Mucosa of gallbladder (tissue), 1 donor: ENCODE measurements at regions not wholly inside any gene's neighbourhood (a gene's known extent, or its start where the extent isn't known, plus 50 kb on each side); places are given as distances from the start of the nearest gene placed in this dataset.
"Not testable (repeated sequence)": the region's sequence is repeated elsewhere in the genome, so short reads cannot be mapped to it uniquely, and the experiment has no call there.

Experiments used
- DNase-seq: peaks from one replicate; pipeline ENCODE4 v3.0.0-alpha.2; 2020; ENCODE audit warnings: low spot score
- donor health status: DM: no; HTN: no; CAD: no.

DNA sequence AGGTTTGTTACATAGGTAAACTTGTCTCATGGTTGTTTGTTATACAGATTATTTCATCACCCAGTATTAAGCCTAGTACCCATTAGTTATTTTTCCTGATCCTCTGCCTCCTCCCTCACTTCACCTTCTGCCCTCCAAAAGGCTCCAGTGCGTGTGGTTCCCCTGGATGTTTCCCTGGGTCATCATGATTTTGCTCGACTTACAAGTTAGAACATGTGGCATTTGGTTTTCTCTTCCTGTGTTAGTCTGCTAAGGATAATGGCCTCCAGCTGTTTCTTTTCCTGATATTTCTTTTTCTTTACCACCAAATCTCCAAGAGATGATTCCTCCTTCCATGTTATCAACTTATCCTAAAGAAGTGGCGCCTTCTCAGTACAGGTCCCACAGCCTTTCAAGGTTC lies 543.1 kb upstream of the ADGRL3 start:
- DNase-seq = no peak

DNA sequence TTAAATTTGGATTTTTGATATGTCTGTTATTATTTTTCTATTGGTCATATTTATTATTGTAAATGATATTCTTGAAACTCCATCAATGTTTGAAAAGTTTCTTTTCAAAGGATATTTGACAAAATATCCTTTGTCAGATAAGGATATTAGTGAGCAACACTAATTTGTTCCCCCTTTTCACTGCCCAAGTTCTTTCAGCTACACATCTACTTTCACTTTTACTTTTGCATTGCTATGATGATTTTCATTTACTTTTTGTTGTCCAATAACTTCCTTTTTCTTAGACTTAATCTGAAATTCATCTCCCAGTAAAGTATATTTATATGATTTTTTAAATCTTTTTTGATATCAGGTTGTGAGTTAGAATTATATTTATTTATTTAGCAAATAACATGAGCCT lies 542.3 kb upstream of the ADGRL3 start:
- DNase-seq = no peak

DNA sequence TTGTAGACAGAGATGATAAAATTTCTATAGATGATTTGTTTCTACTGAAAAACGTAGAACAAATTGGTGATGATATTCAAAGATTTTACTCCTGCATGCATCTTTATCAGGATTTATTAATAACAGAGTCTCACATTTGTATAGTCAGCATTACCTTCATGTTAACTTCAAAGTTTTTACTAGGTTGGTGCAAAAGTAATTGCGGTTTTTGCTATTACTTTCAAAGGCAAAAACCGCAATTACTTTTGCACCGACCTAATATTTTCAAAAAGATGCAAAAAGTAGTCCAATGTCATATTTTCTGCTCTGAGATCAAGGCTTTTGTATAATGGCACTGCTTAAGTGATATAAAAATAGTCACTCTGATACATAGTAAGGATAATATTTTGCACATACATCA lies 536.4 kb upstream of the ADGRL3 start:
- DNase-seq = no peak

DNA sequence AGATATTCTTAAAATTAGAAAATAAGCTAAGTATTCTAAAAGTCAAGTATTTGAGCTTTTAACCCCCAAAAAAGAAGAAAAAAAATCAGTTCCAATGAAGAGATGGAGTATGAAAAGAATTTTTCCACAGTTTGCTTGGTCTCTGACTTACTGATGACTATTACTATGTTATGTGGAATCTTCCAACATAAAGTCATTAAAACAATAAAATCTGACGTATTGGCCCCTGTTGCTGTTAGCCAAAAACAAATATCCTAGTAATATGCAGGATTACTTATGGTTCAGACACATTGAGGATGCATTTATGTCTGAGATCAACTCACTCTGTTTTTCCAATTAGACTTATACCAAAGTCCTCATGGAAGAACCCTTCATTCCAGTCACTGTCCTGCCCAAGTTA lies 517.2 kb upstream of the ADGRL3 start:
- no peak for DNase-seq

DNA sequence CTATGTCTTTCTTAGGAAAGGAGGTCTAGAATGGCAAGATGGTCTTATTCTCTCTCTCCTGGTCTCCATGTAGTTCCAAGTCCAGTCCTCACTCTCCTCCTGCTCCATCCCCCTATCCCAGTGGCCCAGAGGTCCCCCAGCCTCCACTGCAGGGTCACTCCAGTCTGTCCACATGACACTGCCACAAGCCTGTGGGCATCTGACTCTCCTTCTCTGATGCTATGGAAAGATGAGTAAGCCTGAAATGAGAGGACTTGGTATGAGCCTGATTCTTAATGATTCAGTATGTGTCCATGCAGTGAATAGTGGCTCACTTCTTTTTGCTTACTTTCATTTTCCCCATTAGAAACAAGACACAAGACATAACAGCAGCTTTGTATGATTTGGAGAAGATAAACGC lies 516.8 kb upstream of the ADGRL3 start:
- no peak for DNase-seq

DNA sequence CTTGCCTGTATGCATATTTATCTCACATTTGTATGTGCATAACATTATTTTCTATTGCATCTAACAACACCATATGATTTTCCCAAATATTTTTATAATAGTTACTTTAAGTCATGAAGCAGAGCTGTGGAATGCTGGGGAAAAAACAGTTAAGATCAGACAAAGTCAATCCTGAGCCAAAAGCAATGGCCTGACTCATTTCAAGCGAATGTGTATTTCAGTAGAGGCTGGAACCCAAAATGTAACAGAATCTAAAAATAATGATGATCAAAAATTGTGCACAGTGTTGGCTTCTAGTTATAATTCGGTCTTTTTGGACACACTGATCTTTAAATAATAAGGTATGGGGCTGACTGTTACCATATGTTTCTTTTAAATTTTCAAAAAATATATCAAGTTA lies 516.2 kb upstream of the ADGRL3 start:
- DNase-seq = no peak

DNA sequence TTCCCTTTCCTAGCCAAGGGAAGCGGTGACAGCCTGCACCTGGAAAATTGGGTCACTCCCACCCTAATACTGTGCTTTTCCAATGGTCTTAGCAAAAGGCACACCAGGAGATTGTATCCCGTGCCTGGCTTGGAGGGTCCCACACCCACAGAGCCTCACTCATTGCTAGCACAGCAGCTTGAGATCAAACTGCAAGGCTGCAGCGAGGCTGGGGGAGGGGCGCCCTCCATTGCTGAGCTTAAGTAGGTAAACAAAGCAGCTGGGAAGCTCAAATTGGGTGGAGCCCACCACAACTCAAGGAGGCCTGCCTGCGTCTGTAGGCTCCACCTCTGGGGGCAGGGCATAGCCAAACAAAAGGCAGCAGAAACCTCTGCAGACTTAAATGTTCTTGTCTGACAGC lies 504.1 kb upstream of the ADGRL3 start:
- DNase-seq = not testable (repeated sequence)

DNA sequence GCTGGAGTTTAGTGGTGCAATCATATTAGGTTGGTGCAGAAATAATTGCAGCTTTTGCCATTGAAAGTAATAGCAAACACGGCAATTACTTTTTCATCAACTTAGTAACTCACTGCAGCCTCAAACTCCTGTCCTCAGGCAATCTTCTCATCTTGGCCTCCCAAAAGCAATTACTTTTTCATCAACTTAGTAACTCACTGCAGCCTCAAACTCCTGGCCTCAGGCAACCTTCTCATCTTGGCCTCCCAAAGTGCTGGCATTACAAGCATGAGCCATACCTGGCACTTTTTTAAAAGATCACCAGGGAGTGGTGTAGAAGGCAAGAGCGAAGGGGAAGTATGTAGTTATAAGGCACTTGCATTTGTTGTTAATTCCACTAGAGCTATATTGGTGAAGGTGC lies 491.1 kb upstream of the ADGRL3 start:
- no peak for DNase-seq

DNA sequence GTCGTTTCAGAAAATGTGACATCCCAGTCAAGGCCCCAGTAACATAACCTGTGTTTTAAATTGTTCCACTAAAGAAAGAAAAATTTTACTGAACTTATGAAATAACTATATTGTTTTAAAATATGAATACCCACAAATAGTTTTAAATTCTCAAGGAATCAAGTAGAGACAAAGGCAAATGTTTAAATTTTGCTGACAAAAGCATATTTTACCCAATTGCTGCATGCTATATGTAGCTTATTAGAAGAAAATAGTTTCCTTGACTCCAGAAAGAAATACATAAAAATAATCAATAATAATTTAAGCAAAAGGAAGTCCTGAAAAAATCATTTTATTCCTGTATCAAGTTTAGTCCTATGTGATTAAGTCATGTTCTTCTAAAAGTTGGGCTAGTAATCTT lies 481.3 kb upstream of the ADGRL3 start:
- DNase-seq = no peak

DNA sequence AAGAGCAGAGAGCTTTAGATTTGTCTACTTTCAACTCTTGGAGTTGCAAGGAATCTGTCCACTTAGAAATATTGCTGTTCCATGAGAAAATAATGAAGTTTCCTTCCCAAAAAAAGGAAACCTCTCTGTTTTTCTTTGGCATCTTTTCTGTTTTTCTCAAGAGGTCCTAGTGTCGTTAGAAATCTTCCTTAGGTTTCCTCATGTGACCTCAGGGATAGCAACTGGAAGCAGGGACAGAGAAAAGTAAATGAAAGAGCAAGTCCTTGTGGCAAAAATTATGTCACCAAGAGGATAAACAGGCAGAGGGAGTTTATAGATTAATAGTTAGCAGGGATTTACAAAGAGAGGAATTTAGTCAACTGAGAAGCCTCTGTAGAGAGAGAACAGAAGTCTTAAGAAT lies 478.4 kb upstream of the ADGRL3 start:
- no peak for DNase-seq

DNA sequence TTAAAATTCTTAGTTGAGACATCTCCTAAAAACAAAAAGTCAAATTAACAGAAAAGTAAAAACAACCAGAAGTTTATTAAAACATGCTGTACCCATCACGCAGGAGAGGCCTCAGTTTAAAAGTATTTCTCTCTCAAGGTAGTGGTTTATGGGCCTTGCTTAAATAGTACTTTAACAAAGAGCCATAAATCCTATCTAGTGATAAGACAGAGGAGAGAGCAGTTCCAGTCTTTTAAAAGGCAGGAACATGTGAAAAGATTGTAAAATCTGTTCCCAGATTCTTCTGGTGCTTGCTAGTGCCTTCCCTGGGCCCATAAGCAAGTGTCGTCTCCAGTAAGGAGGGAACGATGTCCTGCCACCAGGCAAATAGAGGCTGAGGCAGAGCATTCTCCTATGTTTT lies 476.3 kb upstream of the ADGRL3 start:
- DNase-seq = no peak

DNA sequence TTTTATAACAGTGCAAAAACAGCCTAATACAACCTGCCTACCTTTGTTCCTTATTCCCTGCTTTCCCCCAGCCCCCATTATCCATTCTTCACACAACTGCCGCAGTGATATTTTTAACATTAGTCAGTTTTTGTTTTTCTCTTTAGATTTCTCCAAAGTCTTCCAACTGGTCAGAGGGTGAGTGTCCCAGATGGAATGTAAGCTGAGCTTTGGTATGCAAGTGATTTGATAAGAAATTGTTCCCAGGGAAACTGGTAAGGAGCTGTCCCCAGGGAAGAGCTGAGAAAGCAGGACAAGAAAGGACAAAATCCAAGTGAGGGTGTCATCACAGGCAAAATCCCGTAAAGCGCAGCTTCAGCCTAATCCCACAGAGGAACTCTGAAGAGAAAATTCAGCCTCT lies 475.5 kb upstream of the ADGRL3 start:
- no peak for DNase-seq

DNA sequence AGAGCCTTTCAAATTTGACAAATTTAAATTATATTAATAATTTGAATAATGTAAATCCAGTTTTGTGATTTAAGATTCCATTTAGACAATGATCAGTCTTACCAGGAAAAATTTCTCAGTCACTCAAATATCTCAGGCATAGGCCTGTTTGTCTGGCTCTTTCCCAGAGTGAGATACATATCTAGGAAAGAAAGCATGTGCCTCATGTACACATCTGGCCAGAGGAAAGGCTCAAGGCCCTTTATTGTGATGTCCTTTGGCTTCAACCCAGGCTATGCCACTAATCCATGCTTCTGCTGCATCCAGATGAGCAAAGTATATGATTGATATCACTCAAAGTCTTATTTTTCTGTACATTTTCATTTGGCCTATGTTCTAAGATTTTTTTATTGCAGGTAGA lies 473.3 kb upstream of the ADGRL3 start:
- DNase-seq = no peak

DNA sequence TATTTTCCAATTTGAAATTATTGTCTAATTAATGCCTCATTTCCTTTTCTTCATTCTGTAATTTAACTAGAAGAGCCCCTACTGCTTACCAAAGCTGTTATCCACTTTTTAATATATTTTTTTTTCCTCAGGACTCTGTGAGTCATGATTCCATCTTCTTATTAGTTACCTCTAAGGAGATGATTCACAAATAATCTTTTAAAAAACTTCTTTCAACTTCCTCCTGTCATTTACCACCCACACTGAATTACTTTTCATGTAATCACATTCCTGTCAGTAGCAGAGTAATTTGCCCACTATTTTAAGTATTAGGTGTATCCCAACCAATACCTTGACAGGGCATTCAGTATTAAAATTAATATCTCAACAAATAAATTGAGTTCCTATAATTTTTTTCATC lies 470.9 kb upstream of the ADGRL3 start:
- no peak for DNase-seq

DNA sequence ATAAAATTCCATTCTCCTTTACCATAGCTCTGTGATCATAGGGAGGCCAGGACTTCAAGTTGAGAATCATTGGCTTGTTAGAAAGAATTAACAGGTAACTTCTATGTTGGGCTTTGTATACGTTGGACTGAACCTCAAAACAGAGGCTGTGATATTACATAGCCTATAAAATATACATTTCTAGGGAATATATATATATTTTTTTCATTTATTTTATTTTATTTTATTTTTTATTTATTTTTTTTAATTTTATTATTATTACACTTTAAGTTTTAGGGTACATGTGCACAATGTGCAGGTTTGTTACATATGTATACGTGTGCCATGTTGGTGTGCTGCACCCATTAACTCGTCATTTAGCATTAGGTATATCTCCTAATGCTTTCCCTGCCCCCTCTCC lies 470.4 kb upstream of the ADGRL3 start:
- DNase-seq = not testable (repeated sequence)

DNA sequence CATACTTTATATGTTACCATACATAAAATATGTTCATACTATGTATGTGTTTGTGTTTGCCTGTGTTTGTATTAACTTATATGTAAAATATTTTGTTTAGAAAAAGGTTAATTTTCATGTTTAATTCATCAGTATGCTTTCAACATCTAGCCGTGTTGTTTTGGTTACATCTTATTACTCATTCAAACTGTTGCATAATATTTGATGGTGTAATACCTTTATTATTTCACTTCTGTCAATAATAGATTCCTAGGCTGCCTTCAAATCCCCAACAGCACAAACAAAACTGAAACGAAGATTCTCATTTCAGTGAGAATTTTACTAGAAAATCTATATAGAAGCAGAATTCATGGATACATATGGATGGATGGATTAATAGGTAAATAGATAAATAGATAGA lies 462.3 kb upstream of the ADGRL3 start:
- no peak for DNase-seq

DNA sequence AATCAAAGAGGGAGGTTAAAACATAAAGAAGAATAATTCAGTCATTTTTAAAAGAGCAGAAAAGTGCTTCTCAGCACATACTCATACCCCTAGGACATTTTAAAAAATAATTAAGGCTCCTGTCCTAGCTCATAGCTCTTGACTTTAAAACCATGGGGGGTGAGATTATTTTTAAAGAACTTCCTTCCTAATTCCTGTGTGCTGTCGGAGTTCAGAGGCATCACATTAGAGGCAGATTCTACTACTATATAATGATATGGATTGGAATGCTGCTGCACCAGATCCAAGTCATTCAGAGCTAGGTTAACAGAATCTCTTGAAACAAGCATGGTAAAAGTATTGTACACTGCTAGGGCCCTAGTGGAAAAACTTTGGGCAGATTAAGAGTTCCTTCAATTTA lies 456.5 kb upstream of the ADGRL3 start:
- no peak for DNase-seq

DNA sequence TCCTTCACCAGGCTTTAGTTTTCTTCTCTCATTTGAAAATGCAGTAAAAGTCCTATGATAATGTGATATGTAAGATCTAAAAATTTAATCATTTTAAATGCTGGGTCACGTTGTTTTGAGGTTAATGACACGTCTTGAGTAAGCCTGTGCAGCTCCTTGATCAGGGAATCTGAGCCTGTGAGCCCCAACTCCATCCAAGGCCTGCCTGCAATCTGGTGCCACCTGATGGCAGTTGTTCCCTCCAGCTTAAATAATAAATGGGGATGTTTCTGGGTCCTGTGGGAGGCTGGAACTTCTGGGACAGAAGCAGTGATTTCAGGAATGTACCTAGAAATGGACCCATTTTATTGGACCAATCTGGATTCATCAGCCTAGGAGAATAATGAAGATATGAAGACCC lies 455.4 kb upstream of the ADGRL3 start:
- no peak for DNase-seq

DNA sequence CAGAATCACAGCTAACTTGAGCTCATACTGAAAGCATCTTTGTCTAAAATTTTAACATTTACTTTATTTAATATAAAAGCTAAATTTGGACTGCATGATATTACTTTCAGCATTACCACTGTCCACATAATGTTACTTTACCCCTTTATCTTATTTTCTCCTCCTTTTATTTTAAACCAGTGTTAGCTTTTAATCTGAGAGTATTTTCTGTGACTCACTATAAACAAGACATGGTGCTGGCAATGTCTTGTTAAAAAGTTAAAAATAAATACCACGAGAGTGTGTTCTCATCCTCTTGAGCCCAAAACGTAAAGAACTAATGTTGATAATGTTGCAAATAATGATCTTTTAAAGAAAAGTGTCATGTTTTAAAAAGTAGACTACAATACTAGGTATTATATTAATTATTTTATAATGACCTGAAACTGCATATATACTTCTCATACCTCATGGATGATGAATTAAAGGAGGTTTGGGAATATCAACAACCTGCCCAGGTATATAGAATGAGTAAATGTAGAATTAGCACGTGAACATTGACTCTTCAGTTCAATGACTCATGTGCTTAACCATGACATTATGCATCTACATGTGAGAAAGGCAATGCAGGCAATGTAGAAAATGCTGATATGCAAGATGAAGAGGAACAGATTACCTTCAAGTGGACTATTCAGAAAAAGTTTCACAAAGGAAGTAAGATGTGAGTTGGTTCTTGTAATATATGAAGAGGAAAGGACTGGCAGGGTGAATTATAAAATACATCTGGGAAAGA lies 454.1 kb upstream of the ADGRL3 start:
- no peak for DNase-seq

DNA sequence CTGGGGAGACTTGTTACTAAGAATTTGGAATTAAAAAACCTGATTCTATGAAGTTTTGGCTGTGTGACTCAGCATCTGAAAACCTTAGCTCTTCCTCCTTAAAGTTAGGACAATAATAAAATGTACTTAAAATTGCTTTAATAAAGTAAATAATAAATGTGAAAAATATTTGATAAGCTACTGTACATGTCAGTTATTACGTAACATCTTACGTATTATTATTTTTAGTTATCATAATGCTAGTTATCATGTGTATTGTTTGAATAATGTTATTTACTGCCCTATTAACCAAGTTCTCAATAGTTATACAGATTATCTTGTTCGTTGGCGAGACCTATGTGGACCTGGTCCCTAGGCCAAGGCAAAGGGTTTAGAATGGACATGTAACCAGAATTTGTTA lies 449.2 kb upstream of the ADGRL3 start:
- DNase-seq = no peak

DNA sequence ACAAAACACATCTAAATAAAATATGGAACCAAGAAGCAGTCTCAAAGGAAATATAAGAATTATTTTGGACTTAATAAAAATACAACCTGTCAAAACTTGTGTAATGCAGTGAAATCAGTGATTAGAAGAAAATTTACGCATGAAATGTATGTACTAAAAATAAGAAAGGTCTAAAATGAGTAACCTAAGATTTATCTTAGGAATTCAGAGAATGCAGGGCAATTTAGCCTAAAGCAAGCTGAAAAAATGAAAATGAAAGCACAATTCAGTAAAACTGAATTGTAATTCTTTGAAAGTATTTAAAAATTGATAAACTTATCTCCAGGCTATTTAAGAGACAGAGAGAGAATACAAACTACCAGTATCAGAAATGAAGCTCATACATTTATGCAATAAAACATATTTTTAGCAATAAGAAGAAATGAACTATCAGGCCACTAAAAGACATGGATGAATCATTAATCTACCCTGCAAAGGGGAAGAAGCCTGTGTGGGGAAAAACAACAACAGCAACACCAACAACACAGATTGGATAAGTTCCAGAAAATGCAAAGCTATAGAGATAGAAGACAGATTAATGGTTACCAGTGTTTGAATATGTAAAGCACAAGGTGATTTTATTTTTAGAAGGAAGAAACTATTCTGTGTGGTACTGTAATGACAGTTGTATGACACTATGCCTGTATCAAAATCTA lies 442.0 kb upstream of the ADGRL3 start:
- no peak for DNase-seq

DNA sequence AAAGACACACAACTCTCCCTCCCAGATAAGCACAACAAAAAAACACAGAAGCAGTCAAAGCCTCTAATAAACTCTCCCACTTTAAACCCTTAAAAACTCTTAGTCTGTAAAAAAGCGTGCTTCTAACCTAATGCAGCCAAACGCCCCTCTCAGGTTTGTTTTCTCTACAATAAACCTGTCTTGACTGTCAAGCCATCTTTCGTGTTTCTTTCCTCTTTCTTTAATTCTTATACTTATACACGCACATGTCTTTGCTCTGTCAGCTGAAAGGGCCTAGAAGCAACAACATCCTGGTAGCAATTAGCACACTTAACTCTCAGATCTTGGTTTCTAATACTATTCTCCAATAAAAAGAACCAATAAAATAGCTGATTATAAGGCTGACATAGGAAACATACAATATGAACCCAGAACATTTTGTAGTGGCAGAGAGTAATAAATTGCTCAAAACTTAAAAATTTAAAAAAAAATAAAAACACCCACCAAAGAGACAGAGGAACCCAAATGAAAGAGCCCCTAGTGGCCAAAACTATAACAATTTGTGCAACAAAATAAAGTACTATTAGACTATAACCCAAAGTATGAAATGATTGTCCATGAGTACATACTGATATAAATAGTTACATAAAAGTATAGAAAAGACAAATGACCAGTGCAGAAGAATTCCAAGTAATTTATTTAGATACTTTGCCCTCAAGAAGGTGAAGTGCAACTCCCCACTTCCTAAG lies 440.4 kb upstream of the ADGRL3 start:
- DNase-seq = no peak

DNA sequence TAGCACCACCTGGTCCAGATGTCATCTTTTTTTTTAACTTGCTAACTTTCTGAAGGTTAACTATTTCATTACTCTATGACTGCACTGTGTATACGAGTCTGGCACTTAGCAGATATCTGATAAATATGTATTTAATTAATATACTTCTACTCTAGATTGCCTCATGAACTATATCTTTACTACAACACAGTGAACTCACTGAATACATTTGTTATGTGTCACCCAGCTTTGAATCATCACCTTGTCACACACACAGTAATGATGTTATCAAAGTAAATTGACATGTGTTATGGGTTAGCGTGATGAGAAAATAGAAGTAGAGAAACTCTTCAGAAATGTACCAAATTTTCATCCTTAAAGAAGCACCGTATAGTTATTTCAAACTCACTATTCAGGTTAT lies 419.3 kb upstream of the ADGRL3 start:
- no peak for DNase-seq
